BLaER1 (cell line): ENCODE measurements at regions not wholly inside any gene's neighbourhood (a gene's known extent, or its start where the extent isn't known, plus 50 kb on each side); places are given as distances from the start of the nearest gene placed in this dataset.

Experiments used
- H3K27ac ChIP-seq: shearing (Covaris generic); formaldehyde crosslinking; 2 replicates; pipeline ENCODE4 v1.8.1; 2022
- H3K27me3 ChIP-seq: shearing (Covaris generic); formaldehyde crosslinking; 2 replicates; pipeline ENCODE4 v1.8.1; 2022
- H3K36me3 ChIP-seq: shearing (Covaris generic); formaldehyde crosslinking; 2 replicates; pipeline ENCODE4 v1.8.1; 2022
- H3K4me1 ChIP-seq: shearing (Covaris generic); formaldehyde crosslinking; 2 replicates; pipeline ENCODE4 v1.8.1; 2022
- H3K4me2 ChIP-seq: shearing (Covaris generic); formaldehyde crosslinking; 2 replicates; pipeline ENCODE4 v1.8.1; 2022
- H3K4me3 ChIP-seq: shearing (Covaris generic); formaldehyde crosslinking; 2 replicates; pipeline ENCODE4 v1.8.1; 2022
- H3K9ac ChIP-seq: shearing (Covaris generic); formaldehyde crosslinking; 2 replicates; pipeline ENCODE4 v1.8.1; 2022
- H3K9me3 ChIP-seq: shearing (Covaris generic); formaldehyde crosslinking; 2 replicates; pipeline ENCODE4 v1.8.1; 2022
- H4K20me1 ChIP-seq: shearing (Covaris generic); formaldehyde crosslinking; 2 replicates; pipeline ENCODE4 v1.8.1; 2022
- Cebpa-rat ChIP-seq: shearing (Covaris generic); IDR thresholded peaks from 2 replicates; pipeline ENCODE4 v1.8.1; 2022

GRCh38 chr6:146894624-146895023, 295.9 kb downstream of the ADGB start:
- no peak overlapping the region for H3K9ac ChIP-seq
- H3K4me1 ChIP-seq = no peaks in the 10 kb centered on the region; the same call in 1 of the 2 replicates
- H3K27me3 ChIP-seq = no peaks in the 10 kb centered on the region
- no peaks in the 10 kb centered on the region for H4K20me1 ChIP-seq
- H3K9me3 ChIP-seq = no peaks in the 10 kb centered on the region
- H3K4me2 ChIP-seq = no peak overlapping the region
- TF ChIP-seq Cebpa-rat = no peak
- no peaks in the 10 kb centered on the region for H3K36me3 ChIP-seq
- H3K27ac ChIP-seq = no peak overlapping the region
- H3K4me3 ChIP-seq = no peak overlapping the region

GRCh38 chr6:146895101-146895771, 296.5 kb downstream of the ADGB start:
- Histone ChIP-seq H3K4me1 (no peaks in the 10 kb centered on the region; the same call in 1 of the 2 replicates), H3K4me2 (no peak overlapping the region), H3K9me3 (no peaks in the 10 kb centered on the region), H3K27me3 (no peaks in the 10 kb centered on the region), H3K4me3 (no peak overlapping the region), H3K27ac (no peak overlapping the region), H4K20me1 (no peaks in the 10 kb centered on the region), H3K9ac (no peak overlapping the region), H3K36me3 (no peaks in the 10 kb centered on the region)
- no peak for TF ChIP-seq Cebpa-rat

GRCh38 chr6:146895772-146896061, 296.9 kb downstream of the ADGB start:
- H3K27me3 ChIP-seq = no peaks in the 10 kb centered on the region
- no peak for TF ChIP-seq Cebpa-rat
- no peaks in the 10 kb centered on the region for H3K36me3 ChIP-seq
- H3K9ac ChIP-seq = no peak overlapping the region
- no peaks in the 10 kb centered on the region; the same call in 1 of the 2 replicates for H3K4me1 ChIP-seq
- no peak overlapping the region for H3K4me2 ChIP-seq
- no peak overlapping the region for H3K27ac ChIP-seq
- no peaks in the 10 kb centered on the region for H4K20me1 ChIP-seq
- H3K4me3 ChIP-seq = no peak overlapping the region
- H3K9me3 ChIP-seq = no peaks in the 10 kb centered on the region

- H3K27ac ChIP-seq = no peak overlapping the region
- no peaks in the 10 kb centered on the region for H3K36me3 ChIP-seq
- H3K4me3 ChIP-seq = no peak overlapping the region
- no peak overlapping the region for H3K4me2 ChIP-seq
- no peak for TF ChIP-seq Cebpa-rat
- no peaks in the 10 kb centered on the region for H3K27me3 ChIP-seq
- H3K4me1 ChIP-seq = no peaks in the 10 kb centered on the region; the same call in 1 of the 2 replicates
- H3K9me3 ChIP-seq = no peaks in the 10 kb centered on the region
- H3K9ac ChIP-seq = no peak overlapping the region
- no peaks in the 10 kb centered on the region for H4K20me1 ChIP-seq
These were observed 297.5 kb downstream of the ADGB start for GRCh38 chr6:146896062-146896813.

- no peaks in the 10 kb centered on the region for H3K9me3 ChIP-seq
- no peak overlapping the region for H3K9ac ChIP-seq
- no peak overlapping the region for H3K27ac ChIP-seq
These were observed 298.4 kb downstream of the ADGB start for GRCh38 chr6:146896960-146897701.

GRCh38 chr6:146898069-146898887, 299.5 kb downstream of the ADGB start:
- H3K36me3 ChIP-seq = no peaks in the 10 kb centered on the region
- no peak overlapping the region for H3K4me2 ChIP-seq
- TF ChIP-seq Cebpa-rat = no peak

More at GRCh38 chr6:146896960-146897701, 298.4 kb downstream of the ADGB start:
- no peaks in the 10 kb centered on the region for H3K27me3 ChIP-seq
- no peak overlapping the region for H3K4me2 ChIP-seq
- H3K36me3 ChIP-seq = no peaks in the 10 kb centered on the region
- no peak overlapping the region for H3K4me3 ChIP-seq
- H4K20me1 ChIP-seq = no peaks in the 10 kb centered on the region
- H3K4me1 ChIP-seq = no peaks in the 10 kb centered on the region; the same call in 1 of the 2 replicates
- TF ChIP-seq Cebpa-rat = no peak

GRCh38 chr6:146898888-146899227, 300.1 kb downstream of the ADGB start:
- H3K4me2 ChIP-seq = no peak overlapping the region
- no peaks in the 10 kb centered on the region for H3K27me3 ChIP-seq
- no peak overlapping the region for H3K27ac ChIP-seq

More at GRCh38 chr6:146898069-146898887, 299.5 kb downstream of the ADGB start:
- H3K27ac ChIP-seq = no peak overlapping the region
- H3K9ac ChIP-seq = no peak overlapping the region
- H3K4me3 ChIP-seq = no peak overlapping the region
- H3K9me3 ChIP-seq = no peaks in the 10 kb centered on the region
- no peaks in the 10 kb centered on the region for H4K20me1 ChIP-seq
- no peaks in the 10 kb centered on the region for H3K27me3 ChIP-seq
- H3K4me1 ChIP-seq = no peaks in the 10 kb centered on the region

GRCh38 chr6:146901940-146902816, 302.0 kb upstream of the STXBP5 start:
- Histone ChIP-seq H3K9me3 (no peaks in the 10 kb centered on the region), H3K4me1 (no peaks in the 10 kb centered on the region), H3K27me3 (no peaks in the 10 kb centered on the region), H4K20me1 (no peaks in the 10 kb centered on the region), H3K27ac (no peak overlapping the region), H3K9ac (no peak overlapping the region), H3K4me3 (no peak overlapping the region), H3K36me3 (no peaks in the 10 kb centered on the region), H3K4me2 (no peak overlapping the region)
- no peak for TF ChIP-seq Cebpa-rat

More at GRCh38 chr6:146898888-146899227, 300.1 kb downstream of the ADGB start:
- H4K20me1 ChIP-seq = no peaks in the 10 kb centered on the region
- no peaks in the 10 kb centered on the region for H3K36me3 ChIP-seq
- no peaks in the 10 kb centered on the region for H3K4me1 ChIP-seq
- no peaks in the 10 kb centered on the region for H3K9me3 ChIP-seq
- no peak overlapping the region for H3K4me3 ChIP-seq
- no peak overlapping the region for H3K9ac ChIP-seq
- TF ChIP-seq Cebpa-rat = no peak

- Histone ChIP-seq H3K9me3 (no peaks in the 10 kb centered on the region), H3K9ac (no peak overlapping the region), H3K4me1 (no peaks in the 10 kb centered on the region), H3K4me3 (no peak overlapping the region), H3K27ac (no peak overlapping the region), H3K27me3 (no peaks in the 10 kb centered on the region), H3K4me2 (no peak overlapping the region), H4K20me1 (no peaks in the 10 kb centered on the region), H3K36me3 (no peaks in the 10 kb centered on the region)
- TF ChIP-seq Cebpa-rat = no peak
These were observed 301.4 kb upstream of the STXBP5 start for GRCh38 chr6:146902846-146903245.
